ENCODE measurements at regions not wholly inside any gene's neighbourhood (a gene's known extent, or its start where the extent isn't known, plus 50 kb on each side); places are given as distances from the start of the nearest gene placed in this dataset.
"Not testable (repeated sequence)": the region's sequence is repeated elsewhere in the genome, so short reads cannot be mapped to it uniquely, and the experiment has no call there.

DNA sequence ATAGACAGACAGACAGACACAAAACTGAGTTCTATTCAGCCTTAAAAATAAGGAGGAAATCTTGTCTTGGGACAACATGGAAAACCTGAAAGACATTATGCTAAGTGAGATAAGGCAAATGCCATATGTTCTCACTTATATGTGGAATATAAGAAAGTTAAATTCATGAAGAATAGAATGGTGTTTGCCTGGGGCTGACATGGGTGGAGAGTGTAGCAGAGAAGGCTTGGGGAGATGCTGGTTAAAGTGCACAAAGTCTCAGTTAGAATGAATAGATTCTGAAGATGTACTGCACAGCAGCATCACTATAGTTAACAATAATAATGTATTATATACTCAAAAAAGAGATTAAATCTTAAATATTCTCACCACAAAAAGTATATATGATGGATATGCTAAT lies 355.5 kb downstream of the LRRIQ3 start:
- Histone ChIP-seq H3K9me3 (no peaks in the 10 kb centered on the region), H3K4me1 (ENCODE audit: control insufficient read depth in 1 of 2, low read depth in 2 of 2) (no peaks in the 10 kb centered on the region), H3K27ac (no peak overlapping the region), H3K27me3 (replicated peaks; ENCODE audit: insufficient read depth) (no peaks in the 10 kb centered on the region), H3K4me3 (no peak overlapping the region), H3K36me3 (no peaks in the 10 kb centered on the region)
- TF ChIP-seq, protein P1, sequence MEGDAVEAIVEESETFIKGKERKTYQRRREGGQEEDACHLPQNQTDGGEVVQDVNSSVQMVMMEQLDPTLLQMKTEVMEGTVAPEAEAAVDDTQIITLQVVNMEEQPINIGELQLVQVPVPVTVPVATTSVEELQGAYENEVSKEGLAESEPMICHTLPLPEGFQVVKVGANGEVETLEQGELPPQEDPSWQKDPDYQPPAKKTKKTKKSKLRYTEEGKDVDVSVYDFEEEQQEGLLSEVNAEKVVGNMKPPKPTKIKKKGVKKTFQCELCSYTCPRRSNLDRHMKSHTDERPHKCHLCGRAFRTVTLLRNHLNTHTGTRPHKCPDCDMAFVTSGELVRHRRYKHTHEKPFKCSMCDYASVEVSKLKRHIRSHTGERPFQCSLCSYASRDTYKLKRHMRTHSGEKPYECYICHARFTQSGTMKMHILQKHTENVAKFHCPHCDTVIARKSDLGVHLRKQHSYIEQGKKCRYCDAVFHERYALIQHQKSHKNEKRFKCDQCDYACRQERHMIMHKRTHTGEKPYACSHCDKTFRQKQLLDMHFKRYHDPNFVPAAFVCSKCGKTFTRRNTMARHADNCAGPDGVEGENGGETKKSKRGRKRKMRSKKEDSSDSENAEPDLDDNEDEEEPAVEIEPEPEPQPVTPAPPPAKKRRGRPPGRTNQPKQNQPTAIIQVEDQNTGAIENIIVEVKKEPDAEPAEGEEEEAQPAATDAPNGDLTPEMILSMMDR (IDR thresholded peaks at IDR 0.05): no peak
- ATAC-seq (ENCODE audit: insufficient number of reproducible peaks, low FRiP score, low read depth) (no peak), DNase-seq (ENCODE audit: low spot score) (no peak)

DNA sequence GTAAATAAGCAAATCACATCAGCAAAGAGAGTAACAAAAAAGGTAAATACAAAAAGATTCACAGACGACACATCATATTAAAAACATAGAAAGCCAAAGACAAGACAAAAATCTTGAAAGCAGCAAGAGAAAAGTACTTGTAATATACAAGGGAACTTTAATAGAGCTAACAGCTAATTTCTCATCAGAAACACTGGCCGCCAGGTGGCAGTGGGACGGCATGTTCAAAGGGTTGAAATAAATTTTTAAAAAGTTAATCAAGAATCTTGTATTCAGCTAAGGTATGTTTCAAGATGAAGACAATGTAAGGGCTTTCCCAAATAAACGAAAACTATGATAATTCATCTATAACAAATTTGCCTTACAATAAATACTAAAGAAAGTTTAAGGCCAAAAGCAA lies 358.1 kb downstream of the LRRIQ3 start:
- DNase-seq (ENCODE audit: low spot score) (no peak), ATAC-seq (ENCODE audit: insufficient number of reproducible peaks, low FRiP score, low read depth) (no peak)
- TF ChIP-seq, protein P1 (IDR thresholded peaks at IDR 0.05): no peak
- H3K9me3 ChIP-seq: no peaks in the 10 kb centered on the region
- H3K27ac ChIP-seq: no peak overlapping the region
- H3K4me3 ChIP-seq: no peak overlapping the region
- H3K36me3 ChIP-seq: no peaks in the 10 kb centered on the region
- H3K27me3 ChIP-seq (replicated peaks; ENCODE audit: insufficient read depth): no peaks in the 10 kb centered on the region
- H3K4me1 ChIP-seq (ENCODE audit: control insufficient read depth in 1 of 2, low read depth in 2 of 2): no peaks in the 10 kb centered on the region

DNA sequence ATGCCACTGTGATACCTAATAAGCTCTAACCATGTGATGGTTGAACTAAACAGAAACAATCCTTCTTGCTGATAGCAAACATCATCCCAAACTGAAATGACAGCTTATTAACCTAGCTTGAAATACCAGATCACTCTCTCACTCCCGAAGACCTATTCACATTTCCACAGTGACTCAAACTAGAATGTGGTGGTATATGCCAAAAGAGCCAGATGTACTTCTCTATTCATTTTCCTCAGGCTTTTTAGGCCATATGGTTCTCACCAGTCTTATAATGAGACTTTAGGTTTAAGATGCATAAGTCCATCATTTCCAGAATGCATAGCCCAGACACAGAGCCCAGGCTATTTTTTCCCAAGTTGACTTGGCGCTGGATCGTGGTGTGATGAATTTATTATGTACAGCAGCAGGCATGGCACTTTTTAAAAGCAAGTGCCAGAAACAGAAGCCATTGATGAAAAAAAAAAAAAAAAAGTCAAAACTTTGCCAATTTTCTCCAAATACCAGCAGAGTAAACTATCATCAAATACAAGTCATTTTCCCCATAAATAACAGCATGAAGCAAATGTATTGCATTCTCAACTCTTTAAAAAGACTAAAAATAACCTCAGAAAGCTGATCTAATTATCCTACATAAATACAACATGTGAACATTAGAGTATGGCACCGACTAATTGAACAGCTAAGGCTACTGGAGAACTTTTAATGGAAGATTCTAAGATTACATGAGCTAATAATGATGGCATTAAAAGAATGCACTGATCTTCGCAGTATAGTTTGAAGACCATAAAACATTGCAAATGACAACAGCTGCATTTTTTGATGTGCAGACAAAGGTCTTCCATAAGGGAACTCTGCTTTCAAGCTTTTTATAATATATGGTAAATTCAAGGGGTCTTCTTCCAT lies 365.4 kb downstream of the LRRIQ3 start:
- DNase-seq (ENCODE audit: low spot score): no peak
- no peak for ATAC-seq (ENCODE audit: insufficient number of reproducible peaks, low FRiP score, low read depth)
- Histone ChIP-seq H3K27me3 (replicated peaks; ENCODE audit: insufficient read depth) (no peaks in the 10 kb centered on the region), H3K9me3 (no peaks in the 10 kb centered on the region), H3K27ac (no peak overlapping the region), H3K36me3 (no peaks in the 10 kb centered on the region), H3K4me3 (no peak overlapping the region), H3K4me1 (ENCODE audit: control insufficient read depth in 1 of 2, low read depth in 2 of 2) (no peaks in the 10 kb centered on the region)
- TF ChIP-seq, protein P1 (IDR thresholded peaks at IDR 0.05): no peak

DNA sequence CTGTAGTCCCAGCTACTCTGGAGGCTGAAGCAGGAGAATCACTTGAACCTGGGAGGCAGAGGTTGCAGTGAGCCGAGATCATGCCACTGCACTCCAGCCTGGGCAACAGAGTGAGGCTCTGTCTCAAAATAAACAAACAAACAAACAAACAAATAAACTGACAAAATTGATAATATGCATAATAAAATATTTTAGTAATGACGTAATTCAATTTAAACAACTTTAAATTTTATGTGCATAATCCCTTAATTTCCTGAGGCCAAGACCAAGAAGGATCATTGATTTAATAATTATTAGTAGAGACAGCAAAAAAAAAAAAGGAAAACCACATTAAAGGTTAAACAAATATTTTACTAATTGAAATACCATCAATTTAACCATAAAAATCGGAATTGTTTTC lies 370.7 kb downstream of the LRRIQ3 start:
- DNase-seq (ENCODE audit: low spot score); ATAC-seq (ENCODE audit: insufficient number of reproducible peaks, low FRiP score, low read depth); H3K27me3 ChIP-seq (replicated peaks; ENCODE audit: insufficient read depth); H3K4me3 ChIP-seq; H3K36me3 ChIP-seq; H3K27ac ChIP-seq; H3K4me1 ChIP-seq (ENCODE audit: control insufficient read depth in 1 of 2, low read depth in 2 of 2); H3K9me3 ChIP-seq: not testable (repeated sequence)

DNA sequence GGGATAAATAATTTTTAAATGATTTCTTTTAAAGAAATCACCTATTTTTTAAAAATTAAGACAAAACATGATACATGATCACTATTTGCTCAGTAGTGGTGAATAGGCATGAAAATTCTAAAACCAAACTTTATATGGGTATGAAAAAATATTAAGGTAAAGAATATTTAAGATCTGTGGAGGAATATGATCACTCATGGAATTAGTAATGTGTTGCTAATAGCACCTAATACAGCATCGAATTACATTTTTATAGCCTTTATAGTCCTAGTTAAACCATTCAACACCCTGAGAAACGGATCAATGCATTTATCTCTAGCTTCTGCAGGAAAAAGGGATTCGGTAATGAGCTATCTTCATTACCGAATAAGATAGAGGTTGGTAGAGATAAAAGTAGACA lies 373.9 kb downstream of the LRRIQ3 start:
- Histone ChIP-seq H3K4me3 (no peak overlapping the region), H3K36me3 (no peaks in the 10 kb centered on the region), H3K9me3 (no peaks in the 10 kb centered on the region), H3K4me1 (ENCODE audit: control insufficient read depth in 1 of 2, low read depth in 2 of 2) (no peaks in the 10 kb centered on the region), H3K27ac (no peak overlapping the region), H3K27me3 (replicated peaks; ENCODE audit: insufficient read depth) (no peaks in the 10 kb centered on the region)
- DNase-seq (ENCODE audit: low spot score) (no peak), ATAC-seq (ENCODE audit: insufficient number of reproducible peaks, low FRiP score, low read depth) (no peak)
- TF ChIP-seq, protein P1 (IDR thresholded peaks at IDR 0.05): no peak

Measured in thoracic aorta (tissue), 2 donors.